ENCODE measurements at regions not wholly inside any gene's neighbourhood (a gene's known extent, or its start where the extent isn't known, plus 50 kb on each side); places are given as distances from the start of the nearest gene placed in this dataset.

DNA sequence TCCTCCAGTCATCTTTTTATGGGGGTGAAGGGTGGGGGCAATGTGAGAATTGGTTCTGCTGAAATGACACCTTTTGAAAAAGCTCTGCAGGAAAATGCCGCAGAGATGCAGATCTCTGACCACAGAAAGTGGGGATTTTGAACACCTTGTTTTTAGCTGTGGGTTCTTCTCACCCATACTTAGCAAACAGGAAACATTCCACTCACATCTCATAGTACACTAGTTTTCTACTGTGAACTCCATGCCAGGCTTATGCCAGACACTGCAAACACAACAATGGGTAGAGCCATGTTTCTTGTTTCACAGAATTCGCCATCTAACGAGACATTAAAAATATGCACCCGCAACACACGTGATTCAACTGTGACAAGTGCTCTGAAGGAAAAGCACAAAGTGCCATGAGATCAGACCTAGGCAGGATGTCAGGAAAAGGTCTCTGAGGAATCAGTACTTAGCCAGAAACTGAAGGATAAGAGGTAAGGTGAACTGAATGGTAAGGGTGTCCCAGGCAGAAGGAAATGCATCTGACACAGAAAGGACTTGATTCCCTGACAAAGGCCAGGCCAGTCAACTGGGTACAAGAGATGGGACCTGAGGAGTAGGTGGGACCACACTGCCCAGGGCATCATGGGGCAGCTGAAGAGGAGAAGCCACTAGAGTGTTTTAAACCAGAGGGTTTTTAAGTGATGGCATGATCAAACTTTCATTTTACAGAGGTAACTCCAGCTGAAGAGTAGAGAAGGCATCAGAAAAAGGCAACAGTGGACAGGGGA is 83.8 kb upstream of the JAK1 start:
- TF ChIP-seq, protein P1, sequence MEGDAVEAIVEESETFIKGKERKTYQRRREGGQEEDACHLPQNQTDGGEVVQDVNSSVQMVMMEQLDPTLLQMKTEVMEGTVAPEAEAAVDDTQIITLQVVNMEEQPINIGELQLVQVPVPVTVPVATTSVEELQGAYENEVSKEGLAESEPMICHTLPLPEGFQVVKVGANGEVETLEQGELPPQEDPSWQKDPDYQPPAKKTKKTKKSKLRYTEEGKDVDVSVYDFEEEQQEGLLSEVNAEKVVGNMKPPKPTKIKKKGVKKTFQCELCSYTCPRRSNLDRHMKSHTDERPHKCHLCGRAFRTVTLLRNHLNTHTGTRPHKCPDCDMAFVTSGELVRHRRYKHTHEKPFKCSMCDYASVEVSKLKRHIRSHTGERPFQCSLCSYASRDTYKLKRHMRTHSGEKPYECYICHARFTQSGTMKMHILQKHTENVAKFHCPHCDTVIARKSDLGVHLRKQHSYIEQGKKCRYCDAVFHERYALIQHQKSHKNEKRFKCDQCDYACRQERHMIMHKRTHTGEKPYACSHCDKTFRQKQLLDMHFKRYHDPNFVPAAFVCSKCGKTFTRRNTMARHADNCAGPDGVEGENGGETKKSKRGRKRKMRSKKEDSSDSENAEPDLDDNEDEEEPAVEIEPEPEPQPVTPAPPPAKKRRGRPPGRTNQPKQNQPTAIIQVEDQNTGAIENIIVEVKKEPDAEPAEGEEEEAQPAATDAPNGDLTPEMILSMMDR (conservative IDR thresholded peaks at IDR 0.05; ENCODE audit: low read depth, low read length) = no peak
- no peak for DNase-seq (ENCODE audit: low read depth)
- no peak overlapping the region for H3K4me3 ChIP-seq (ENCODE audit: low read depth, low read length)

DNA sequence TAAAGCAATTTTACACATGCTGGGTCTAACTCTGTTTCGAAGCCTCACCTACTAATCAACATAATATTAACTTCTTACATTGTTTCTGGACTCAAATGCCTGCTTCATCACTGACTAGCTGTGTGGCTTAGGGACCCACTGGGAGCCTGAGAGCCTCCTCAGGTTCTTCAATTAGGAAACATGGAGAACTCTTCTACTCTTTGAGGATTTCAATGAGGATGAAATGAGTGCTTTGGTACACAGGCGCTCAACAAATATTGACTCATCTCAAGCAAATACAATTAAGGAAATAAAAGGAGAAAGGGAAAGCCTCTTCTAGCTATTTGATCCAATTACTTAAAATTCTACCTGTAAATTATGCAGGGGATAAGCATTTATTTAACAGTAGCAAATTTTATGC is 84.4 kb upstream of the JAK1 start:
- H3K4me3 ChIP-seq (ENCODE audit: low read depth, low read length) = no peak overlapping the region
- DNase-seq (ENCODE audit: low read depth) = no peak
- TF ChIP-seq, protein P1 (conservative IDR thresholded peaks at IDR 0.05; ENCODE audit: low read depth, low read length) = no peak

DNA sequence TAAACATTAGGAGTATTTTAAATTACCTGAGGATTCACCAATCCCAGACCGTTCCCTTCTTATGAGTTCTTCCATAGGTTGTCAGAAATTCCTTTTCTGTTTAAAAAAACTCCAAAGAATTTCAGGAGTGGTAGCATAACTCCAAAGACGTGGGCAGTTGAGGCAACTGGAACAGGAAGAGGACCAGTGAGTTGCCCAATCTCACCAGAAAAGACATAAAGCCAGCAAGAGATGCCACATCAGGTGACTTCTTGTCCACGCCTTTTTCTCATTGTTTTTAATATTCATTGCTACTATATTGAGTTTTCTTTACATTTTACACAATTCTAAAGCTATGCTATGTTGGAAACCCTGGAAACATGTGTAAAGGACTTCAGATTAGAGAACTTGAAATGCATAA is 88.1 kb upstream of the JAK1 start:
- no peak overlapping the region for H3K4me3 ChIP-seq (ENCODE audit: low read depth, low read length)
- DNase-seq (ENCODE audit: low read depth) = no peak
- TF ChIP-seq, protein P1 (conservative IDR thresholded peaks at IDR 0.05; ENCODE audit: low read depth, low read length) = no peak

DNA sequence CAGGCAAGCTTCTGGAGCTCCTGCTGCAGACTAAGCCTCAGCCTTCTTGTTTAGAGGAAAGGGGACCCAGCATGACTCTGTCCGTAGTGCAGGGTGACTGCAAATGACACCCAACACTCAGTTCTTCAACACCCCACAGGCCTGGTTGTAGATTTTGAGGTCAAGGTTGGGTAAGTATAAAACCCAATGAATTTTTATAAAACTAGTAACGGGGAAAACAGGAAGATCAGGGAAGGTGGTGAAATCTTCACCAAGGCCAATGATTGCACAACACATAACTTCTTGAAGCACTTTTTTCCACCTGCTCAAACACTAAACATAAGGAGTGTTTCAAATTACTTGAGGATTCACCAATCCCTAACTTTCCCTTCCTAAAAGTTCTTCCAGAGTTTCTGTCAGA is 89.4 kb upstream of the JAK1 start:
- TF ChIP-seq, protein P1 (conservative IDR thresholded peaks at IDR 0.05; ENCODE audit: low read depth, low read length) = no peak
- no peak for DNase-seq (ENCODE audit: low read depth)
- H3K4me3 ChIP-seq (ENCODE audit: low read depth, low read length) = no peak overlapping the region

DNA sequence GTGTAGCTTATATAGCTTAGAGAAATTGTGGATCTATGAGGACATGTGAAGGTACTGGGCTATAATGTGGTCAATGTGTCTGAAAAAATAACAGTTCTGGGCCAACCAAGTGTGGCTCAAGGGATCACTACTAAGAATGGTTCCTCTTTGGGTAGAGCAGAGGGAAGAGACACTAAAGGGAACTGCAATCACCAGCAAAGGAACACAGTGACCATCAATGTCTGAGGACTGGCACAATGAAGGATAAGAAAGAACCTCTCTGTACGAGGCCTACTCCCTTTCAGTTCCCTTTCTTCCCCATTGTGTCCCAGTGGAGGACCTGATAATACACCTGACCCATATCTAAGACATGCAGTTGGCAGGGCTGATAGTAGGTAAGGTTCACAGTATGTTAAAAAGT is 89.9 kb upstream of the JAK1 start:
- TF ChIP-seq, protein P1 (conservative IDR thresholded peaks at IDR 0.05; ENCODE audit: low read depth, low read length) = no peak
- H3K4me3 ChIP-seq (ENCODE audit: low read depth, low read length) = no peak overlapping the region
- no peak for DNase-seq (ENCODE audit: low read depth)

DNA sequence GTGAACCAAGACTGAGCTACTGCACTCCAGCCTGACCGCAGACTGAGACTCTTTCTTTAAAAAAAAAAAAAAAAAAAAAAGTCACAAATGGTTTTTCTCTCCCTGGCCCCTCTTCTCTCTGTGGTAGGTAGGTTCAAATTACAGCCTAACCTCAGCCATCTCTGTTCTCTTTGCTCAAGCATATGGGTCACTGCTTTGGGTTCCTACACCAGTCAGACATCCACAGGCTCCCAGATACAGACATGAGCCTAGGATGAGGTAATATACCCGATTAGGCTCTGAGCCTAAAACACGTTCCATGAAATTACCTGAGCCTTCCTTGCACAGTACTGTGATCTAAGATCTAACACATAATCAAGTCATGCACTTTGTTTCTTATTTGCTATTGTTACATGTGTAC is 90.5 kb upstream of the JAK1 start:
- H3K4me3 ChIP-seq (ENCODE audit: low read depth, low read length) = no peak overlapping the region
- no peak for DNase-seq (ENCODE audit: low read depth)
- TF ChIP-seq, protein P1 (conservative IDR thresholded peaks at IDR 0.05; ENCODE audit: low read depth, low read length) = no peak

DNA sequence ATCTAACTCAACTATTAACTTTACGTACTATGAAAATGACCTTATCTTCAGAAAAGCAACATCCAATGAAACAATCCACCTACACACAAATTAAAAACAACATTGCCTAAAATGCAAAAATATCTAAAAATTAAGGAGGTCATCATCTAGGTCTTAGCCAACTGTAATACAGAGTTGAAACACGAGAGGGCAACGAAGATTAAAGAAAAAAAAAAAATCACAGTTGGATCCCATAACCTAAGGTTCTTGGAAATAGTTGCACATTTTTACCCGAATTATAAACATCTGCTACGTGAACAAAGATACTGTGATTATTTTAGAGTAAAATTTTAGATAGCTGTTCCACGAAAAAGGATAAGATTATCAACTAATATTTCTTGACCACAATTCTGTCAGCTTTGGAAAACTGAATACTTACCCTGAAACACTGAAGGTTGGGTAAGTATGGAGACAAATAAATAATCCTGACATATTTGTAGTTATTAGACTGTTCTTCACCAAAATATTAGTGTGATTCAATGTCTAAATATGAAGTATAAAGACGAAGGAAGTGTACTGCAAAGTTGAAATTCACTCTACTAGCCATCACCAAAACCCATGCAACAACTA is 88.0 kb upstream of the AK4 start:
- H3K4me3 ChIP-seq (ENCODE audit: low read depth, low read length) = no peak overlapping the region
- TF ChIP-seq, protein P1 (conservative IDR thresholded peaks at IDR 0.05; ENCODE audit: low read depth, low read length) = peak; percentile 60
- DNase-seq (ENCODE audit: low read depth) = no peak

All from epithelial cell of proximal tubule (primary cell).